ENCODE measurements at regions not wholly inside any gene's neighbourhood (a gene's known extent, or its start where the extent isn't known, plus 50 kb on each side); places are given as distances from the start of the nearest gene placed in this dataset.

DNA sequence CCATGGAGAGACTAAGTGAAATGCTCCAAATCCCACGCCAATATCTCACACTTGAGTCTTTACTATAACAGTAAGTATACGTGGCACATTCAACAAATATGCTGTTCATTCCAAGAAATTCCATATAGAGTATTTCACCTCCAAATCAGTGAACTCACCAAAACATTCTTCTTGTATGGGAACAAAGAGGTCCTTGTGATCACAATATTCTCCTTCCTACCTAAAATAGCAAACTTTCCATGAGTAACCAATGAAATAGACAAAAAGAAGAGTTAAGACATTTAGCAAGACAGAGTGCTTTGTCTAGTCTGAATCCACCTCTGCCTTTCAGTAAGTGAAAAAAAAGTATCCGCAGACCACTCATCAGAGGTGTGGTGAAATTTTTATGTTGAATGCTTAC is 77.3 kb upstream of the NXPH1 start:
- TF ChIP-seq, protein P1, sequence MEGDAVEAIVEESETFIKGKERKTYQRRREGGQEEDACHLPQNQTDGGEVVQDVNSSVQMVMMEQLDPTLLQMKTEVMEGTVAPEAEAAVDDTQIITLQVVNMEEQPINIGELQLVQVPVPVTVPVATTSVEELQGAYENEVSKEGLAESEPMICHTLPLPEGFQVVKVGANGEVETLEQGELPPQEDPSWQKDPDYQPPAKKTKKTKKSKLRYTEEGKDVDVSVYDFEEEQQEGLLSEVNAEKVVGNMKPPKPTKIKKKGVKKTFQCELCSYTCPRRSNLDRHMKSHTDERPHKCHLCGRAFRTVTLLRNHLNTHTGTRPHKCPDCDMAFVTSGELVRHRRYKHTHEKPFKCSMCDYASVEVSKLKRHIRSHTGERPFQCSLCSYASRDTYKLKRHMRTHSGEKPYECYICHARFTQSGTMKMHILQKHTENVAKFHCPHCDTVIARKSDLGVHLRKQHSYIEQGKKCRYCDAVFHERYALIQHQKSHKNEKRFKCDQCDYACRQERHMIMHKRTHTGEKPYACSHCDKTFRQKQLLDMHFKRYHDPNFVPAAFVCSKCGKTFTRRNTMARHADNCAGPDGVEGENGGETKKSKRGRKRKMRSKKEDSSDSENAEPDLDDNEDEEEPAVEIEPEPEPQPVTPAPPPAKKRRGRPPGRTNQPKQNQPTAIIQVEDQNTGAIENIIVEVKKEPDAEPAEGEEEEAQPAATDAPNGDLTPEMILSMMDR (IDR thresholded peaks at IDR 0.05 in 8 of 11, conservative IDR thresholded peaks at IDR 0.05 in 3 of 11) = no peak
- TF ChIP-seq POLR2A (IDR thresholded peaks at IDR 0.05) = no peak

All from spleen (tissue), 7 donors.